ENCODE measurements at regions not wholly inside any gene's neighbourhood (a gene's known extent, or its start where the extent isn't known, plus 50 kb on each side); places are given as distances from the start of the nearest gene placed in this dataset.

GRCh38 chr16:79386299-79386698, 214.2 kb downstream of the MAF start:
- TF ChIP-seq, protein P1, sequence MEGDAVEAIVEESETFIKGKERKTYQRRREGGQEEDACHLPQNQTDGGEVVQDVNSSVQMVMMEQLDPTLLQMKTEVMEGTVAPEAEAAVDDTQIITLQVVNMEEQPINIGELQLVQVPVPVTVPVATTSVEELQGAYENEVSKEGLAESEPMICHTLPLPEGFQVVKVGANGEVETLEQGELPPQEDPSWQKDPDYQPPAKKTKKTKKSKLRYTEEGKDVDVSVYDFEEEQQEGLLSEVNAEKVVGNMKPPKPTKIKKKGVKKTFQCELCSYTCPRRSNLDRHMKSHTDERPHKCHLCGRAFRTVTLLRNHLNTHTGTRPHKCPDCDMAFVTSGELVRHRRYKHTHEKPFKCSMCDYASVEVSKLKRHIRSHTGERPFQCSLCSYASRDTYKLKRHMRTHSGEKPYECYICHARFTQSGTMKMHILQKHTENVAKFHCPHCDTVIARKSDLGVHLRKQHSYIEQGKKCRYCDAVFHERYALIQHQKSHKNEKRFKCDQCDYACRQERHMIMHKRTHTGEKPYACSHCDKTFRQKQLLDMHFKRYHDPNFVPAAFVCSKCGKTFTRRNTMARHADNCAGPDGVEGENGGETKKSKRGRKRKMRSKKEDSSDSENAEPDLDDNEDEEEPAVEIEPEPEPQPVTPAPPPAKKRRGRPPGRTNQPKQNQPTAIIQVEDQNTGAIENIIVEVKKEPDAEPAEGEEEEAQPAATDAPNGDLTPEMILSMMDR (IDR thresholded peaks at IDR 0.05): no peak
- TF ChIP-seq, protein P2, sequence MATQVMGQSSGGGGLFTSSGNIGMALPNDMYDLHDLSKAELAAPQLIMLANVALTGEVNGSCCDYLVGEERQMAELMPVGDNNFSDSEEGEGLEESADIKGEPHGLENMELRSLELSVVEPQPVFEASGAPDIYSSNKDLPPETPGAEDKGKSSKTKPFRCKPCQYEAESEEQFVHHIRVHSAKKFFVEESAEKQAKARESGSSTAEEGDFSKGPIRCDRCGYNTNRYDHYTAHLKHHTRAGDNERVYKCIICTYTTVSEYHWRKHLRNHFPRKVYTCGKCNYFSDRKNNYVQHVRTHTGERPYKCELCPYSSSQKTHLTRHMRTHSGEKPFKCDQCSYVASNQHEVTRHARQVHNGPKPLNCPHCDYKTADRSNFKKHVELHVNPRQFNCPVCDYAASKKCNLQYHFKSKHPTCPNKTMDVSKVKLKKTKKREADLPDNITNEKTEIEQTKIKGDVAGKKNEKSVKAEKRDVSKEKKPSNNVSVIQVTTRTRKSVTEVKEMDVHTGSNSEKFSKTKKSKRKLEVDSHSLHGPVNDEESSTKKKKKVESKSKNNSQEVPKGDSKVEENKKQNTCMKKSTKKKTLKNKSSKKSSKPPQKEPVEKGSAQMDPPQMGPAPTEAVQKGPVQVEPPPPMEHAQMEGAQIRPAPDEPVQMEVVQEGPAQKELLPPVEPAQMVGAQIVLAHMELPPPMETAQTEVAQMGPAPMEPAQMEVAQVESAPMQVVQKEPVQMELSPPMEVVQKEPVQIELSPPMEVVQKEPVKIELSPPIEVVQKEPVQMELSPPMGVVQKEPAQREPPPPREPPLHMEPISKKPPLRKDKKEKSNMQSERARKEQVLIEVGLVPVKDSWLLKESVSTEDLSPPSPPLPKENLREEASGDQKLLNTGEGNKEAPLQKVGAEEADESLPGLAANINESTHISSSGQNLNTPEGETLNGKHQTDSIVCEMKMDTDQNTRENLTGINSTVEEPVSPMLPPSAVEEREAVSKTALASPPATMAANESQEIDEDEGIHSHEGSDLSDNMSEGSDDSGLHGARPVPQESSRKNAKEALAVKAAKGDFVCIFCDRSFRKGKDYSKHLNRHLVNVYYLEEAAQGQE (IDR thresholded peaks at IDR 0.05; ENCODE audit: insufficient read depth in 1 of 2, low read depth in 2 of 2, low read length in 1 of 2): no peak
- TF ChIP-seq TCF7L2 (IDR thresholded peaks at IDR 0.05; ENCODE audit: low read depth, low read length): no peak
- no peak for TF ChIP-seq POLR2AphosphoS5 (IDR thresholded peaks at IDR 0.05; ENCODE audit: low read depth, low read length)
- TF ChIP-seq SIN3A (IDR thresholded peaks at IDR 0.05; ENCODE audit: borderline replicate concordance, insufficient read depth, low read depth, low read length): no peak
